HEK293T (cell line): ENCODE measurements at regions not wholly inside any gene's neighbourhood (a gene's known extent, or its start where the extent isn't known, plus 50 kb on each side); places are given as distances from the start of the nearest gene placed in this dataset.
A peak's percentile ranks its signal among the peaks of the same experiment; 100 is the strongest.

ENCODE experiments used
- ARNT ChIP-seq: fragments of 450-650 bp; IDR thresholded peaks from 2 replicates; pipeline ENCODE4 v1.6.1; 2017; ENCODE audit warnings: mild to moderate bottlenecking
- BHLHE40 ChIP-seq: fragments of 450-650 bp; IDR thresholded peaks from 2 replicates; pipeline ENCODE4 v1.6.1; 2016; ENCODE audit warnings: mild to moderate bottlenecking, moderate library complexity, borderline replicate concordance
- CTBP1 ChIP-seq: fragments of 450-650 bp; IDR thresholded peaks from 2 replicates; pipeline ENCODE4 v1.6.1; 2016; ENCODE audit warnings: borderline replicate concordance
- ELF4 ChIP-seq: fragments of 450-650 bp; IDR thresholded peaks from 2 replicates; pipeline ENCODE4 v1.6.1; 2017; ENCODE audit warnings: antibody characterized with exemption
- FOXA1 ChIP-seq: fragments of 450-650 bp; IDR thresholded peaks from 2 replicates; pipeline ENCODE4 v1.6.1; 2016; ENCODE audit warnings: mild to moderate bottlenecking
- FOXM1 ChIP-seq: fragments of 450-650 bp; IDR thresholded peaks from 2 replicates; pipeline ENCODE4 v1.6.1; 2017; ENCODE audit warnings: mild to moderate bottlenecking, borderline replicate concordance
- HDGF ChIP-seq: fragments of 450-650 bp; IDR thresholded peaks from 2 replicates; pipeline ENCODE4 v1.6.1; 2017; ENCODE audit warnings: antibody characterized with exemption, borderline replicate concordance
- L3MBTL2 ChIP-seq: fragments of 450-650 bp; conservative IDR thresholded peaks from 2 replicates; pipeline ENCODE4 v1.6.1; 2016; ENCODE audit warnings: mild to moderate bottlenecking
- SP1 ChIP-seq: fragments of 450-650 bp; IDR thresholded peaks from 2 replicates; pipeline ENCODE4 v1.6.1; 2017
- SUZ12 ChIP-seq: fragments of 450-650 bp; IDR thresholded peaks from 2 replicates; pipeline ENCODE4 v1.6.1; 2016; ENCODE audit warnings: mild to moderate bottlenecking
- TARDBP ChIP-seq: fragments of 450-650 bp; IDR thresholded peaks from 2 replicates; pipeline ENCODE4 v1.6.1; 2016
- TF ChIP-seq, protein P1 (sequence below): fragments of 450-650 bp; IDR thresholded peaks from 2 replicates; pipeline ENCODE4 v1.6.1; 2016

DNA sequence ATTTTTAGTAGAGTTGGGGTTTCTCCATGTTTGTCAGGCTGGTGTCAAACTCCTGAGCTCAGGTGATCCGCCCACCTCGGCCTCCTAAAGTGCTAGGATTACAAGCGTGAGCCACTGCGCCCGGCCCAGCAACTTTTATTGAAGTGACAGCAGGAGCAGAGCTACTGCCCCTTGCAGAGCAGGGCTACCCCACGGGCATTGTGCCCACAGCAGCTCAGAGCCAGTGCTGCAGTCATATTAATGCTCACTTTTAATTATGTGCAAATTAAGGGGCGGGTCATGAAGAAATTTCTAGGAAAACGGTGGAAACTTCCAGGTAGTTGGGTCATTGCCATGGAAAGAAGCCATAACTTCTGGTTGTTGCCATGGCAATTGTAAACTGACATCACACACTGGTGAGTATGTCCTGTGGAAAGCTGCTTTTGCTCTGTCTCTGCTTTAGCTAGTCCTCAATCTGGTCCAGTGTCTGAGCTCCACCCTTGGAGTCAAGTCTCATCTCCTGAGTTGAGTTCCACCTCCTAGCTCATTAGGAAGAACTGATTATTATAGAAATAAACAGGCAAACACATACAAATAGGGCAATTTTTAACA lies 127.3 kb upstream of the ADGRL4 start:
- TF ChIP-seq, protein P1, sequence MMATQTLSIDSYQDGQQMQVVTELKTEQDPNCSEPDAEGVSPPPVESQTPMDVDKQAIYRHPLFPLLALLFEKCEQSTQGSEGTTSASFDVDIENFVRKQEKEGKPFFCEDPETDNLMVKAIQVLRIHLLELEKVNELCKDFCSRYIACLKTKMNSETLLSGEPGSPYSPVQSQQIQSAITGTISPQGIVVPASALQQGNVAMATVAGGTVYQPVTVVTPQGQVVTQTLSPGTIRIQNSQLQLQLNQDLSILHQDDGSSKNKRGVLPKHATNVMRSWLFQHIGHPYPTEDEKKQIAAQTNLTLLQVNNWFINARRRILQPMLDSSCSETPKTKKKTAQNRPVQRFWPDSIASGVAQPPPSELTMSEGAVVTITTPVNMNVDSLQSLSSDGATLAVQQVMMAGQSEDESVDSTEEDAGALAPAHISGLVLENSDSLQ: 0 out of 2 replicates have a peak, but pooled peaks have one; percentile 10
- TF ChIP-seq FOXM1 (no peak), SUZ12 (no peak), ELF4 (no peak), BHLHE40 (no peak), FOXA1 (no peak), HDGF (no peak), L3MBTL2 (no peak), CTBP1 (no peak), TARDBP (no peak), SP1 (no peak), ARNT (no peak)
